Right atrium auricular region (tissue), 2 donors: ENCODE measurements at regions not wholly inside any gene's neighbourhood (a gene's known extent, or its start where the extent isn't known, plus 50 kb on each side); places are given as distances from the start of the nearest gene placed in this dataset.

Experiments
- DNase-seq: peaks from one replicate; pipeline ENCODE4 v3.0.0-alpha.2; 2019; ENCODE audit warnings: low spot score
- H3K27ac ChIP-seq, 2 donors: fragments of 200-600 bp; sonication (generic); 1 replicate in 1 of 2; 2 replicates in 1 of 2; pipeline ENCODE4 v1.5.1; 2016 to 2019
- H3K27me3 ChIP-seq, 2 donors: fragments of 200-600 bp; sonication (generic); one replicate each; pipeline versions ENCODE4 v1.5.1 to v1.6.0; 2017 to 2019
- H3K36me3 ChIP-seq: fragments of 200-600 bp; sonication (generic); one replicate; pipeline ENCODE4 v1.5.1; 2016
- H3K4me1 ChIP-seq, 2 donors: fragments of 200-600 bp; sonication (generic); one replicate each; pipeline versions ENCODE4 v1.5.1 to v1.6.0; 2017 to 2019
- H3K4me3 ChIP-seq, 2 donors: fragments of 200-600 bp; sonication (generic); 1 replicate in 1 of 2; 2 replicates in 1 of 2; pipeline ENCODE4 v1.5.1; 2017 to 2019; ENCODE audit warnings: mild to moderate bottlenecking in 1 of 2, moderate library complexity in 1 of 2
- H3K9me3 ChIP-seq, 2 donors: fragments of 200-600 bp; sonication (generic); one replicate each; pipeline ENCODE4 v1.5.1; 2019
- TF ChIP-seq, protein P1 (sequence below), 2 donors: fragments of 200-600 bp; sonication (generic); IDR thresholded peaks; one replicate each; pipeline ENCODE4 v1.5.1; 2019; ENCODE audit warnings: antibody characterized with exemption in 2 of 2

DNA sequence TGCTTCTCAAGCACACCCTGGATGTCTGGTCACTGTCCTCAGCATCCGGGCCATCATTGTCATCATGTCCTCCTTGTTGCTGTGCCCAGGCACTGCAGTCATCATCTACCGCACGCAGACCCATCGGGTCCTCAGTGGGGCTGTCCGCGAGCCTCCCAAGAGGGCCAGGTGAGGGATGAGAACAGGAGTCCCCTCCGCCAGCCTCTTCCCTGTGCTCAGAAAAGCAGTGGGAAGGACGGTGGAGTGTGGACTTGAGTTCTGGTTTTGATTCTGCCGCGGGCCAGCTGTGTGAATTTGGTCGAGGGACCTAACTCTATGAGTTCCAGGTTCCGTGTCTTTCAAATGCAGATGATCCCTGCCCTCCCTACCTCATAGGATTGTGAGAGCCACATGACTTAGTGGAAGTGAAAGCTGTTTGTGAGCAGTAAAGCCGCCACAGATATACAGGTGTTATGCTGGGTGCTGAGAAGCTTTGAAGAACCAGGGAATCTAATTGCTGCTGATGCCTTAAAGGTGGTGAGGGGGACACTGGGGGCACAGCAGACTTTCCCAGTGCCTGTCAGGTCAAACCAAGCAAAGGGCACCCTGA lies 122.9 kb upstream of the RAP1B start:
- Histone ChIP-seq H3K27me3 (no peaks in the 10 kb centered on the region), H3K9me3 (no peaks in the 10 kb centered on the region), H3K27ac (no peak overlapping the region), H3K36me3 (no peaks in the 10 kb centered on the region), H3K4me3 (no peak overlapping the region), H3K4me1 (no peaks in the 10 kb centered on the region)
- TF ChIP-seq, protein P1, sequence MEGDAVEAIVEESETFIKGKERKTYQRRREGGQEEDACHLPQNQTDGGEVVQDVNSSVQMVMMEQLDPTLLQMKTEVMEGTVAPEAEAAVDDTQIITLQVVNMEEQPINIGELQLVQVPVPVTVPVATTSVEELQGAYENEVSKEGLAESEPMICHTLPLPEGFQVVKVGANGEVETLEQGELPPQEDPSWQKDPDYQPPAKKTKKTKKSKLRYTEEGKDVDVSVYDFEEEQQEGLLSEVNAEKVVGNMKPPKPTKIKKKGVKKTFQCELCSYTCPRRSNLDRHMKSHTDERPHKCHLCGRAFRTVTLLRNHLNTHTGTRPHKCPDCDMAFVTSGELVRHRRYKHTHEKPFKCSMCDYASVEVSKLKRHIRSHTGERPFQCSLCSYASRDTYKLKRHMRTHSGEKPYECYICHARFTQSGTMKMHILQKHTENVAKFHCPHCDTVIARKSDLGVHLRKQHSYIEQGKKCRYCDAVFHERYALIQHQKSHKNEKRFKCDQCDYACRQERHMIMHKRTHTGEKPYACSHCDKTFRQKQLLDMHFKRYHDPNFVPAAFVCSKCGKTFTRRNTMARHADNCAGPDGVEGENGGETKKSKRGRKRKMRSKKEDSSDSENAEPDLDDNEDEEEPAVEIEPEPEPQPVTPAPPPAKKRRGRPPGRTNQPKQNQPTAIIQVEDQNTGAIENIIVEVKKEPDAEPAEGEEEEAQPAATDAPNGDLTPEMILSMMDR (IDR thresholded peaks at IDR 0.05) = no peak
- DNase-seq = no peak

DNA sequence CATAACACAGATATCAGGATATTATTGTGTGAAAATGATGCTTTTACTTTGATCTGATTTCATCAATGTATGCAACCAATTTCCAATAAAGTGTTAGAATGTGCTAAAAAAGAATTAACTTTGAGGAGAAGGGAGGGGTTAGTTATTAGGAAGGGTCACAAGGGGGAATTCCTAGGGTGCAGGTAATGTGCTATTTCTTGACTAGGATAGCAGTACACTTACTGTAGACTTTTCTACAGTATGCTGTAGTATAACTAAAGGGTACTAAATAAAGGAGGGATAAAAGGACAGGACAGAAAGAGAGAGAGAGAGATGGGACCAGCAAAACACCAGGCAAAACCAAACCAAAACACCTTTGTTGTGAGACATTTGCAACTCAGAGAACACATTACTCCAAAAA lies 121.4 kb upstream of the RAP1B start:
- no peaks in the 10 kb centered on the region for H3K9me3 ChIP-seq
- no peaks in the 10 kb centered on the region for H3K36me3 ChIP-seq
- no peaks in the 10 kb centered on the region for H3K27me3 ChIP-seq
- H3K4me1 ChIP-seq = no peaks in the 10 kb centered on the region
- no peak overlapping the region for H3K27ac ChIP-seq
- no peak overlapping the region for H3K4me3 ChIP-seq
- DNase-seq = no peak
- TF ChIP-seq, protein P1 (IDR thresholded peaks at IDR 0.05) = no peak

DNA sequence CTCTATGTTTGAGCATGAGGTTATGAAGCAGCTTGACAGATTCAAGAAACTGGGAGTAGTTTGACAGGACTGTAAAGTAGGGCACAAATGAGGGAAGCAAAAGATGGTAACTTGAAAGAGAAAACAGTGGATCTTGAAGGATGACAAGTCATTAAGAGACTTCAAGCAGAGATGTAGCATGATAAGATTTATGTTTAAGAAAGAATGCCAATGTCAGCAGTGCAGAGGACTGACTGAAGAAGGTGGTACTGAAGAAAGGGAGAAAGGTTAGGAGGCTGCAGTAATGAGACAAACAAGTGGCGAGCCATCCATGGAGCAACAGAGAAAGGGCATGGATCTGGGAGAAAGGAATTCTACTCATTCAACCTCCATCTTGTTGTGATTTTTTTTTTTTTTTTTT lies 120.2 kb upstream of the RAP1B start:
- Histone ChIP-seq H3K36me3 (no peaks in the 10 kb centered on the region), H3K9me3 (no peaks in the 10 kb centered on the region), H3K27me3 (no peaks in the 10 kb centered on the region), H3K27ac (no peak overlapping the region), H3K4me1 (no peaks in the 10 kb centered on the region), H3K4me3 (no peak overlapping the region)
- DNase-seq = no peak
- TF ChIP-seq, protein P1 (IDR thresholded peaks at IDR 0.05) = no peak

- Histone ChIP-seq H3K27ac (no peak overlapping the region), H3K27me3 (no peaks in the 10 kb centered on the region), H3K4me1 (no peaks in the 10 kb centered on the region), H3K36me3 (no peaks in the 10 kb centered on the region), H3K4me3 (no peak overlapping the region), H3K9me3 (no peaks in the 10 kb centered on the region)
- no peak for DNase-seq
- TF ChIP-seq, protein P1 (IDR thresholded peaks at IDR 0.05) = no peak
Observed at GRCh38 chr12:68491204-68491960, 119.3 kb upstream of the RAP1B start.

GRCh38 chr12:68495336-68496070 lies 115.2 kb upstream of the RAP1B start:
- TF ChIP-seq, protein P1 (IDR thresholded peaks at IDR 0.05) = no peak
- Histone ChIP-seq H3K4me3 (no peak overlapping the region), H3K4me1 (no peaks in the 10 kb centered on the region), H3K27ac (peak overlapping the region; percentile 9 to 50), H3K9me3 (no peaks in the 10 kb centered on the region), H3K36me3 (no peaks in the 10 kb centered on the region), H3K27me3 (no peaks in the 10 kb centered on the region)
- no peak for DNase-seq
